ENCODE measurements at regions not wholly inside any gene's neighbourhood (a gene's known extent, or its start where the extent isn't known, plus 50 kb on each side); places are given as distances from the start of the nearest gene placed in this dataset.
A peak's percentile ranks its signal among the peaks of the same experiment; 100 is the strongest.

DNA sequence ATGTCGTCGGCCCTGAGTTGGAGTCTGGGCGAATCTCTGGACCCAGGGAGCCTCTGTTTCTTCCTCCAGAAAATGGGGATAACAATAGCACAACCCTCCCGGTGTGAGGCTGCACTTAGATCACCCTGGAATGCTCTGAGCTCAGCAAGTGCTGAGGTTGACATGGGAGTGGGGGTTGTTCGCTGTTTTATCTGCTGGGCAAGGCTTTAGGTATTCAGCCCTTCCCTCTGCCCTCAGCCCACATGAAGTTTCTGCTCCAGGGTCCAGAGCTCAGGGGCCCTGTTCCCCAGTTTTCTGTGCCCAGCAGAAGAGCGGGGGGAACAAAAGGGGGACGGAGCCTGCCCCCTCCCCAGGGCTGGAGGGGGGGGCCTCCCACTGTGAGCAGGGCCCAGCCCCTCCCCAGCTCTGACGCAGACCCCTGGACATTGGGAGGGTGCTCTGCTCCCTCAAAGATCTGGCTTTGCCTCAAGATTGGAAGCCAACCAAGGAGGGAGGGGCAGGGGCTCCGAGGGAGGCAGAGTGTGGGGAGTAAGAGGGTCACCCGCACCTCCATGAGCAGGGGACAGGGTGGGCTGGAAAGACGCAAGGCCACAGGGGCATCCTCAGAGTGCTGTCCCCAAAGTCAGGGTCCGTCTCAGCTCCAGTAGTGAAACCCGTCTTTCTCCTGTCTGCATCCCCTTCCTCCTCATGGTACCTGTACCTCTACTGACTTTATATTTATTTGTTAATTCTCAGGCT, 215.6 kb downstream of the C9orf50 start:
- Histone ChIP-seq H3K4me1 (ENCODE audit: insufficient read depth, low read length) (peaks cover 7% of the 10 kb centered on the region; the same call in 1 of the 2 replicates), H3K9ac (ENCODE audit: low read depth, low read length) (no peak overlapping the region), H3K36me3 (ENCODE audit: insufficient read depth, low read length) (no peaks in the 10 kb centered on the region), H3K27ac (ENCODE audit: low read depth, low read length) (no peak overlapping the region), H3K9me3 (ENCODE audit: insufficient read depth, low read depth, low read length) (no peaks in the 10 kb centered on the region), H3K4me3 (ENCODE audit: low read length) (no peak overlapping the region), H3K27me3 (ENCODE audit: insufficient read depth, low read length) (no peaks in the 10 kb centered on the region; the same call in 1 of the 2 replicates)
- WGBS = 72% methylated on average over 13 of the region's 13 CpGs

DNA sequence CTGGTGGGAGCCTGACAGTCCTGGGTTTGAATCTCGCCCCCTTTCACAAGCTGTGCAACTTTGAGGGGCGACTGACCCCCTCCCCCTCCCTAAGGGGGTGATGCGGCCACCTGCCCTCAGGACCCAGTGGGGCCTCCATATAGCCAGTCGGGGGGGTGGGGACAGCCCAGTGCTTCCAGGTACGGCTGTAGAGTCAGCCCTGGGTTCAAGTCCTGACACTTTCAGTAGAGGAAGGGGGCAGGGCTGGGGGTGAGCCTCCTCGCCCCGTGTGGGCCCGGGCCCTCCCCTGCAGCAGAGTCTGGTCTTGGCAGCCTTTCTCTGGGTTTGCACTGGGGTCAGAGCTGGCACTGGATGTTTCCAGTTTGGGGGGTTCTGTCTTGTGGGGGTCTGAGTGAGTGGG, 216.3 kb downstream of the C9orf50 start:
- 91% methylated on average over 8 of the region's 8 CpGs for WGBS
- no peak overlapping the region for H3K9ac ChIP-seq (ENCODE audit: low read depth, low read length)

DNA sequence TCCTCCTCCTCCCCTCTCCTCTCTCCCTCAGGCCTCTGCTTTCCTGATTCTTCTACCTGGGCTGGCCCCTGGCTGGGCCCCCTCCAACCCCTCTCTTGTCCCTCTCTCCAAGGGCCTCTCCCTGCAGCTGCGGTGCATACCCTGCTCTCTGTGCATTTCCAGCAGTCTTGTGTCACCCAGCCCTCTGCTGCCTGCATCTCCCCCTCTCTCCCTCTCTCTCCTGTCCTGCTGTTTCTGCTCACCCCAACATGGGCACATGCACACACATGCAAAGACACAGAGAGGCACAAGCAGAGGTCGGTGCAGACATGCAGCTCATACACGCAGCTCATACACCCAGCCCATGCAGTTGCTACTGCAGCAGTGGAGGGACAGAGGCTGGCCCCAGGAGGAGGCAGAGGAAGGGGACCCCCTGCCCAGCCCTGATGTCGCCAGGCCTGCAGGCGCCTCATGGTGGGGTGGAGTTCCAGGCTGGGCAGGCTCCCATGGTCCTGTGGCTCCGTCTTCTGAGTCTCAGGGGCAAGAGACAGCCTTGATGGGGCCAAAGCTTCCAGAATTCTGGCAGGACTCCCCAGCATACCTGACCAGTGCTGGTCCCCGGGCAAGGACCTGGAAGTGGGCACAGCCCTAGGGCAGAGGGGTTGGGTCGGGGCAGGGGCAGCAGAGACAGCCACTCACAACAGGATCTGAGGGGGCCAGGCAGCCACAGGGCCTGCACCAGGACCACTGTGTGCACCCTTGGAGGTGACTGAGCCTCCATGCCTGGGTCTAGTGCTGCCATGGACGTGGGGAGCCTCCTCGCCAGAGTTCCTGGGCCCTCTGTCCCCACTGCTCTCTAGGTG, 216.9 kb downstream of the C9orf50 start:
- no peaks in the 10 kb centered on the region for H3K36me3 ChIP-seq (ENCODE audit: insufficient read depth, low read length)
- no peak overlapping the region for H3K9ac ChIP-seq (ENCODE audit: low read depth, low read length)
- no peaks in the 10 kb centered on the region for H3K9me3 ChIP-seq (ENCODE audit: insufficient read depth, low read depth, low read length)
- 76% methylated on average over 10 of the region's 10 CpGs for WGBS
- peaks cover 13% of the 10 kb centered on the region for H3K4me1 ChIP-seq (ENCODE audit: insufficient read depth, low read length)
- H3K4me3 ChIP-seq (ENCODE audit: low read length) = no peak overlapping the region
- no peak overlapping the region for H3K27ac ChIP-seq (ENCODE audit: low read depth, low read length)
- no peaks in the 10 kb centered on the region; the same call in 1 of the 2 replicates for H3K27me3 ChIP-seq (ENCODE audit: insufficient read depth, low read length)

More for the DNA sequence above, 216.3 kb downstream of the C9orf50 start:
- H3K27me3 ChIP-seq (ENCODE audit: insufficient read depth, low read length) = no peaks in the 10 kb centered on the region; the same call in 1 of the 2 replicates
- no peak overlapping the region for H3K4me3 ChIP-seq (ENCODE audit: low read length)
- peaks cover 8% of the 10 kb centered on the region; the same call in 1 of the 2 replicates for H3K4me1 ChIP-seq (ENCODE audit: insufficient read depth, low read length)
- no peaks in the 10 kb centered on the region for H3K36me3 ChIP-seq (ENCODE audit: insufficient read depth, low read length)
- no peaks in the 10 kb centered on the region for H3K9me3 ChIP-seq (ENCODE audit: insufficient read depth, low read depth, low read length)
- no peak overlapping the region for H3K27ac ChIP-seq (ENCODE audit: low read depth, low read length)

DNA sequence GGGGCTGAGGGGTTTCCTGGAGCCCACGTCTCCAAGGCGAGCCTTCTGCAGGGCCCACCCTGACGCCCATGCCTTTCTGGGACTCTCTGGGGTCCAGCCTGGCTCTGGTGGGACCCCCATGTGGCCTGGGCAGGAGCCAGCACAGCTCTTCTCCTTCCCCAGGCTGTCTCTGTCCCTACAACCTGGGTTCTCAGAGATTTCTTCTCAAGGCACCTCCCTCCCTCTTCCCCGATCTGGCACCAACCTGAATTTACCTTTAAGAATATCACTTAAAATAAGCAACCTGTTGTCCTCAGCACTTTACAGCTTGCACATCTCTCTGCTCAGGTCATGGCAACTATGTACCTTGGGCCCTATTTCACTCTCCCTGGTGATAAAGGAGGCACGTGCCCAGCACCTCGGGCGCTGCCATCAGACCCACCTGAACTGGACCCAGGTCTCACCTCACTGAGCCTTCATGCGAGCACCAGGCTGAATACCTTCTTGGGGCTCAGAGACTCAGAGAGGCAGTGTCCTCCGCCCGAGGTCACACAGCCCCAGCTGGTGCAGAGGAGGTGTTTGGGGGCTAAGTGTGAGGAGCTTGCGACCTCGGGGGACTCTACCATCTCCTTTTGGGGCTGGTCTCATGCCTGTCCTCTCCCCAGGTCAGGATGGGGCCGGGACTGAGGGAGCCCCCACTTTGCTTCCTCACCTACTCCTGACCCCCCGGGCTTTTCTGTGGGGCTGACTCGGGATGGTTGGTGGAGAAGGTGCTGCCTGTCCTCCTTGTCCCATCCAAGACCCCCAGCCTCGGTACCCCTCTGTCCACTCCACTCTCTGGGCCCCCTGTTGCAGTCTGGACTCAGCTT, 217.7 kb downstream of the C9orf50 start:
- no peaks in the 10 kb centered on the region for H3K9me3 ChIP-seq (ENCODE audit: insufficient read depth, low read depth, low read length)
- no peak overlapping the region for H3K9ac ChIP-seq (ENCODE audit: low read depth, low read length)
- H3K36me3 ChIP-seq (ENCODE audit: insufficient read depth, low read length) = no peaks in the 10 kb centered on the region
- H3K4me3 ChIP-seq (ENCODE audit: low read length) = no peak overlapping the region
- WGBS = 85% methylated on average over 16 of the region's 16 CpGs
- peaks cover 13% of the 10 kb centered on the region for H3K4me1 ChIP-seq (ENCODE audit: insufficient read depth, low read length)
- H3K27ac ChIP-seq (ENCODE audit: low read depth, low read length) = no peak overlapping the region
- no peaks in the 10 kb centered on the region; the same call in 1 of the 2 replicates for H3K27me3 ChIP-seq (ENCODE audit: insufficient read depth, low read length)

DNA sequence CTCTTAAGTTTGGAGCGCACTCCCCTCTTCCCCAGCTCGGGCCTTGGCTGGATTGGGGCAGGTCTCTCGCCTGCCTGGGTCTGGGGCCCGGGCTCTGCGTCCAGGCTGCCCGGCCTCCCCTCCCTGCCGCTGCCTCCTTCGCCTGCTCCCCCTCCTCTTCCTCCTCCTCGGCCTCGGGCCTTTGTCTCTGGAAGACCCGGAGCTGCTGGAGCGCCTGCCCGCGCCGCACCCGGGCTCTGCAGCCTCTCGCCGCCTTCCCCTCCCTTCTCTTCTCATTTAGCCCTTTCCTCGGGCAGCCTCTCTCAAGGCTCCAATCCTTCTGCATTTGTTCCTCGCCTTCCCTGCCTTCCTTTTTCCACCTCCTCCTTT, 218.5 kb downstream of the C9orf50 start:
- WGBS = 7% methylated on average over 20 of the region's 20 CpGs
- H3K36me3 ChIP-seq (ENCODE audit: insufficient read depth, low read length) = no peaks in the 10 kb centered on the region
- peak overlapping the region; percentile 49; the same call in 1 of the 2 replicates for H3K27ac ChIP-seq (ENCODE audit: low read depth, low read length)
- H3K4me3 ChIP-seq (ENCODE audit: low read length) = peak overlapping the region; percentile 32
- peaks cover 13% of the 10 kb centered on the region for H3K4me1 ChIP-seq (ENCODE audit: insufficient read depth, low read length)
- H3K27me3 ChIP-seq (ENCODE audit: insufficient read depth, low read length) = no peaks in the 10 kb centered on the region; the same call in 1 of the 2 replicates
- peak overlapping the region; percentile 48 for H3K9ac ChIP-seq (ENCODE audit: low read depth, low read length)
- no peaks in the 10 kb centered on the region for H3K9me3 ChIP-seq (ENCODE audit: insufficient read depth, low read depth, low read length)

DNA sequence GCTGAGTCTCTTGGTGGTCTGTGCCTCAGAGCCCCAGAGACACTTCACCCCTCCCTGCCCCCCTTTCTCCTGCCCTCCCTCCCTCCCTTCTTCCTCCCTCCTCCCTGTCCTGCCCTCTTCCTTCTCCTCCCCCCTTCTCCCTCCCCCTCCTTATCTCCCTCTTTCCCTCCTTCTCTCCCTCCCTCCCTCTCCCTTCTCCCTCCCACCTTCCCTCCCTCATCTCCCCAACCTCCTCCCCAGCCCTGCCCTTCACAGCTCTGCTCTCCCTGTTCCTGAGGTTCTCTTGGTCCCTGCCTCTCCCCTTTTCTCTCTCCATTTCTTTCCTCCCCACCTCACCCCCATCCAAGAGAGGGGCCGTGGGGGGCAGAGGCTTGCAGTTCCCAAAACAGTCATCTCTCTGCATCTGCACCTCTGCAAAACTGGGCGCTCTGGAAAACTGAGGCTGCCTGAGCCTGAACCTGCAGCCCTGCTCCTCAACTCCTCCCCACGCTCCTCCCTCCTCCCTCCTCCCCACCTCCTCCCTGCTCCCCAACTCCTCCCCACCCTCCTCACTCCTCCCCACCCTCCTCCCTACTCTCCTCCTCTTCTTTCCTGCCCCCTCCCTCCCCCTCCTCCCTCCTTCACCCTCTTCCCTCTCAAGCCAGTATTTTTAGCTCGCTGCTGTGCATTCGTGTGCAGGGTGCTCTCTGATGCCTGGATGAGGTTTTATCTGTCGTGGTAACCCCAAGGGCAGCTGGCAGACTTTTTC, 219.1 kb downstream of the C9orf50 start:
- H3K27me3 ChIP-seq (ENCODE audit: insufficient read depth, low read length) = no peaks in the 10 kb centered on the region; the same call in 1 of the 2 replicates
- H3K9ac ChIP-seq (ENCODE audit: low read depth, low read length) = peak overlapping the region; percentile 48; the same call in 1 of the 2 replicates
- peak overlapping the region; percentile 32 for H3K4me3 ChIP-seq (ENCODE audit: low read length)
- peaks cover 13% of the 10 kb centered on the region for H3K4me1 ChIP-seq (ENCODE audit: insufficient read depth, low read length)
- H3K9me3 ChIP-seq (ENCODE audit: insufficient read depth, low read depth, low read length) = no peaks in the 10 kb centered on the region
- H3K27ac ChIP-seq (ENCODE audit: low read depth, low read length) = peak overlapping the region; percentile 49; the same call in 1 of the 2 replicates
- 35% methylated on average over 6 of the region's 6 CpGs for WGBS
- no peaks in the 10 kb centered on the region for H3K36me3 ChIP-seq (ENCODE audit: insufficient read depth, low read length)

DNA sequence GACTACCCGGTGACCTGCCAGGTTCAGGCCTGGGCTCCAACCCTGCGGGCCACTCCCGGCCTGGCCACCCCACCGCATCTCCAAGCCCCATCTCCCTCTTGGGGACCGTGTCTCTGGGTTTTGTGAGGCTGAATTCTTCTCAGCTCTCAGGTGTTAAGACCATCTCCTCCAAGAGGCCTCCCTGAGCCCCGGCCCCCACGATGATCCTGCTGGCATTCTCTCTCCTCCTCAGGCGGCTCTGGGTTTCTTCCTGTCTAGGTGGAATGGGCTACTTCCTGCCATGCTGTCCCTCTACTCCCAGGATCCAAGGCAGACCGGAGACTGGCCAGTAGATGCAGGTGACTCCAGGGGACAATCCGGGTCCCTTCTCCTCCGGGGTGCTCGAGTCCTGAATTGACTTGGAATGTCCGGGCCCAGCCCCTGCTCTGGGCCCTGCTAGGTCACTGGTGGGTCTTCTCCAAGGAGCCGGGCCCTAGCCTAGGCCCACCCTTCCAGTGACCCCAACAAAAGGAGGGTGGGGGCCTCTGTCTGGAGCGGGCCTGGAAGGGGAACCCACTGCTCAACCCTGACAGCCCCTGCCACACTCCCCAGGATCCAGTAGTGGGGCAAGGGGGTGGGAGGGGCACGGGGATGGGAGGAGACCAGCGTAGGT, 219.8 kb downstream of the C9orf50 start:
- Histone ChIP-seq H3K4me3 (ENCODE audit: low read length) (no peak overlapping the region), H3K9ac (ENCODE audit: low read depth, low read length) (no peak overlapping the region), H3K36me3 (ENCODE audit: insufficient read depth, low read length) (no peaks in the 10 kb centered on the region), H3K27me3 (ENCODE audit: insufficient read depth, low read length) (no peaks in the 10 kb centered on the region; the same call in 1 of the 2 replicates), H3K9me3 (ENCODE audit: insufficient read depth, low read depth, low read length) (no peaks in the 10 kb centered on the region), H3K4me1 (ENCODE audit: insufficient read depth, low read length) (peaks cover 8% of the 10 kb centered on the region), H3K27ac (ENCODE audit: low read depth, low read length) (no peak overlapping the region)
- WGBS = 73% methylated on average over 16 of the region's 17 CpGs

DNA sequence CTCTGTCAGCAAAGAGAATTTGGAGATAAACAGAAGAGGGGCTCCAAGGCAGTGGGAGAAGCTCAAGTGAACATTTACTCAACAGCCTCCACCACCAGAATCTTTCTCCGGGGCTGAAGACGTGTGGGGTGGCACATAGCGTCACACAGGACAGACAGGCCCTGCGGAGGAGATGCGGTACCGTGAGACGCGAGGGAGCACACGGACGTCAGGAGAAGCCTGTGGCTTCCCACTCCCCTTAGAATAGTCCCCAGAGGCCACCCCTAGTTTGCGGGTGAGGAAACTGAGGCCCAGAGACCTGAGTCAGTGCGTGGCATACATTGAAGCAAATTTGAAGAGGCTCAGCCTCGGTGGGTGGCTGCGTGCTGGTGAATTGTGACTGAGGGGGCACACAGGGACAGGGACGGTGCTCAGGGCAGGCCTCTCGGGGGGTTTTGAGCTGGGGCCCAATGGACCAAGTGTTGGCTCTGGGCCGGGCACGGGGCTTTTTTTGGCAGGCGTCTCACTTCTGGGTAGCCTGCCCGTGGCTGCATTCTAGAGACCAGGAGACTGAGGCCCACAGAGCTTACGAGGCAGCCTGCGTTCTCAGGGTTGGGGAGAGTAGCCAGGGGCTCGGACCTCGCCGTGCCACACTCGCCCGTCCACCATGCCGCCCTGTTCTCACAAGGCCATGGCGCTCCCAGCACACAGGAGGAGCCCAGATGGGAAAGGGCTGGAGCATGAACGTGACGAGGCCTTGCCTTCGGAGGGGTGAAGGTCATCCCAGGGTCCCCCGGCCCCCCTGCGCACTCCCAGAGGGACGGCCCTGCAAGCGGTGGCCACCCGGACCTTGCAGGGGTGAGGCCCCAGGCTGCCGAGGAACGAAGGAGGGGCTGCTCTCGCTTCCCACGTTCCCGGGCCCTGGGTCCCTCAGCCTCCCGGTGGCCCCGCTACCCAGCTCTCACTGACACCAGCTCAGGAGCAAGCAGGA, 220.6 kb downstream of the C9orf50 start:
- Histone ChIP-seq H3K36me3 (ENCODE audit: insufficient read depth, low read length) (no peaks in the 10 kb centered on the region), H3K9me3 (ENCODE audit: insufficient read depth, low read depth, low read length) (no peaks in the 10 kb centered on the region), H3K4me3 (ENCODE audit: low read length) (no peak overlapping the region), H3K4me1 (ENCODE audit: insufficient read depth, low read length) (peaks cover 8% of the 10 kb centered on the region), H3K27ac (ENCODE audit: low read depth, low read length) (no peak overlapping the region), H3K27me3 (ENCODE audit: insufficient read depth, low read length) (no peaks in the 10 kb centered on the region; the same call in 1 of the 2 replicates), H3K9ac (ENCODE audit: low read depth, low read length) (no peak overlapping the region)
- 90% methylated on average over 44 of the region's 44 CpGs for WGBS

DNA sequence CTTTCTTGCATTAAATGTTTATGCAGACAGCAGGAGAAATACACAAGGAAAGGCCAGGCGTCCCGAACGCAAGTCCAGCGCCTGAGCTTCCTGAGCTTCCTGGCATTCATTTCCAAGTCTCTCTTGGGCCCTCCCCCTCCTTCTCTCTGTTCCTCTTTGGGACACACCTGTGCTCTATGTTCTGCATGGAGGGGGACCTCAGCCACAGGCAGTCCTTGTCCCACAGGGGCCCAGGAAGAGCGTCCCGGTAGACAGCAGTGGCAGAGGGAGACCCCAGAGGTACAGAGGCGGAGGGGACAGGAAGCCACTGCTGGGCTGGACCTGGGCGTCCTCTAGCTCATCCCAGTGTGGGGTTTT, 221.3 kb downstream of the C9orf50 start:
- WGBS = 77% methylated on average over 8 of the region's 8 CpGs
- Histone ChIP-seq H3K9me3 (ENCODE audit: insufficient read depth, low read depth, low read length) (no peaks in the 10 kb centered on the region), H3K27ac (ENCODE audit: low read depth, low read length) (no peak overlapping the region), H3K4me3 (ENCODE audit: low read length) (no peak overlapping the region), H3K9ac (ENCODE audit: low read depth, low read length) (no peak overlapping the region), H3K27me3 (ENCODE audit: insufficient read depth, low read length) (no peaks in the 10 kb centered on the region; the same call in 1 of the 2 replicates), H3K36me3 (ENCODE audit: insufficient read depth, low read length) (no peaks in the 10 kb centered on the region), H3K4me1 (ENCODE audit: insufficient read depth, low read length) (peaks cover 8% of the 10 kb centered on the region)
